Mesendoderm (in vitro differentiated cells): ENCODE measurements at regions not wholly inside any gene's neighbourhood (a gene's known extent, or its start where the extent isn't known, plus 50 kb on each side); places are given as distances from the start of the nearest gene placed in this dataset.
"Not testable (repeated sequence)": the region's sequence is repeated elsewhere in the genome, so short reads cannot be mapped to it uniquely, and the experiment has no call there.

Source experiments
- DNase-seq: peaks from one replicate; pipeline ENCODE4 v3.0.0; 2013
- H2AK5ac ChIP-seq: 2 replicates; pipeline ENCODE4 v1.6.1; 2013; ENCODE audit warnings: low read length, inconsistent platforms
- H2BK120ac ChIP-seq: 2 replicates; pipeline ENCODE4 v1.6.1; 2013; ENCODE audit warnings: low read depth, mild to moderate bottlenecking, low read length, moderate library complexity, mixed read lengths
- H2BK15ac ChIP-seq: replicated peaks from 2 replicates; pipeline ENCODE4 v1.6.1; 2013; ENCODE audit warnings: low read depth, mild to moderate bottlenecking, moderate library complexity
- H2BK5ac ChIP-seq: 2 replicates; pipeline ENCODE4 v1.6.1; 2013; ENCODE audit warnings: low read length, inconsistent platforms
- H3K18ac ChIP-seq: 2 replicates; pipeline ENCODE4 v1.6.1; 2013; ENCODE audit warnings: mild to moderate bottlenecking, low read length, mixed read lengths
- H3K23ac ChIP-seq: one replicate; pipeline ENCODE4 v1.6.1; 2013; ENCODE audit warnings: low read length
- H3K27ac ChIP-seq: 2 replicates; pipeline ENCODE4 v1.5.1; 2013; ENCODE audit warnings: low read depth, mild to moderate bottlenecking, inconsistent platforms, low read length, moderate library complexity
- H3K27me3 ChIP-seq: 2 replicates; pipeline ENCODE4 v1.6.1; 2013; ENCODE audit warnings: low read length, control low read depth, mild to moderate bottlenecking, inconsistent platforms; ENCODE audit not compliant: insufficient read depth, poor library complexity
- H3K36me3 ChIP-seq: 2 replicates; pipeline ENCODE4 v1.6.1; 2013; ENCODE audit warnings: low read length, inconsistent platforms; ENCODE audit not compliant: control insufficient read depth, insufficient read depth
- H3K4ac ChIP-seq: one replicate; pipeline ENCODE4 v1.6.1; 2013; ENCODE audit warnings: low read depth, mild to moderate bottlenecking, low read length, moderate library complexity
- H3K4me1 ChIP-seq: 2 replicates; pipeline ENCODE4 v1.6.1; 2013; ENCODE audit warnings: low read depth, low read length, inconsistent platforms; ENCODE audit not compliant: control insufficient read depth
- H3K4me2 ChIP-seq: 2 replicates; pipeline ENCODE4 v1.6.1; 2013; ENCODE audit warnings: low read length
- H3K4me3 ChIP-seq: 2 replicates; pipeline ENCODE4 v1.5.1; 2013; ENCODE audit warnings: mild to moderate bottlenecking, low read length
- H3K56ac ChIP-seq: one replicate; pipeline ENCODE4 v1.6.1; 2013; ENCODE audit warnings: low read length
- H3K79me1 ChIP-seq: 2 replicates; pipeline ENCODE4 v1.6.1; 2013; ENCODE audit warnings: low read length, inconsistent platforms
- H3K79me2 ChIP-seq: 2 replicates; pipeline ENCODE4 v1.6.1; 2013; ENCODE audit warnings: mild to moderate bottlenecking, low read length; ENCODE audit not compliant: control insufficient read depth, insufficient read depth
- H3K9ac ChIP-seq: 2 replicates; pipeline ENCODE4 v1.6.1; 2013; ENCODE audit warnings: low read length, inconsistent platforms
- H4K5ac ChIP-seq: one replicate; pipeline ENCODE4 v1.6.1; 2013; ENCODE audit warnings: low read length
- H4K8ac ChIP-seq: one replicate; pipeline ENCODE4 v1.6.1; 2013; ENCODE audit warnings: low read depth, mild to moderate bottlenecking, control low read depth, low read length, moderate library complexity
- WGBS: extraction: QIAGEN DNeasy Blood & Tissue Kit; methylation state at CpG from one replicate; pipeline ENCODE4 v1.1.7; 2013; ENCODE audit warnings: low lambda C conversion rate, missing lambda C conversion rate; ENCODE audit not compliant: insufficient coverage; ENCODE audit errors: extremely low coverage; 5-methylcytosine and 5-hydroxymethylcytosine counted together

- Histone ChIP-seq H3K36me3 (no peaks in the 10 kb centered on the region), H3K56ac (no peak overlapping the region), H3K27me3 (no peaks in the 10 kb centered on the region), H4K5ac (no peak overlapping the region), H2BK15ac (no peak overlapping the region), H3K23ac (no peak overlapping the region), H2BK120ac (no peak overlapping the region), H3K79me2 (no peaks in the 10 kb centered on the region), H3K18ac (no peak overlapping the region), H2AK5ac (no peak overlapping the region), H3K27ac (no peak overlapping the region), H4K8ac (no peak overlapping the region), H3K9ac (no peak overlapping the region), H2BK5ac (no peak overlapping the region), H3K4me2 (no peak overlapping the region), H3K79me1 (no peaks in the 10 kb centered on the region), H3K4ac (no peak overlapping the region), H3K4me3 (no peak overlapping the region), H3K4me1 (no peaks in the 10 kb centered on the region)
- DNase-seq, result no peak
- WGBS, result no CpG with 5 or more reads among the region's 9 CpGs
These were observed 680.3 kb upstream of the SOX9 start for GRCh38 chr17:71440513-71440912.

- no peak overlapping the region for H2BK15ac ChIP-seq
- H3K4me2 ChIP-seq, result no peak overlapping the region
- no peak overlapping the region for H3K4ac ChIP-seq
- H3K18ac ChIP-seq, result no peak overlapping the region
- no peak overlapping the region for H4K8ac ChIP-seq
- no peaks in the 10 kb centered on the region for H3K36me3 ChIP-seq
- no peaks in the 10 kb centered on the region for H3K4me1 ChIP-seq
- no peak overlapping the region for H3K23ac ChIP-seq
- no peaks in the 10 kb centered on the region for H3K79me2 ChIP-seq
- H4K5ac ChIP-seq, result no peak overlapping the region
- H3K4me3 ChIP-seq, result no peak overlapping the region
- no peaks in the 10 kb centered on the region for H3K27me3 ChIP-seq
- DNase-seq, result peak; percentile 9
- no peak overlapping the region for H2AK5ac ChIP-seq
- H2BK120ac ChIP-seq, result no peak overlapping the region
- H3K9ac ChIP-seq, result no peak overlapping the region
- WGBS, result no CpG with 5 or more reads among the region's 6 CpGs
- no peak overlapping the region for H3K56ac ChIP-seq
- H3K79me1 ChIP-seq, result no peaks in the 10 kb centered on the region
- H3K27ac ChIP-seq, result no peak overlapping the region
- no peak overlapping the region for H2BK5ac ChIP-seq
These were observed 679.7 kb upstream of the SOX9 start for GRCh38 chr17:71441098-71441497.

GRCh38 chr17:71444078-71444477 is 676.7 kb upstream of the SOX9 start:
- Histone ChIP-seq H4K5ac (no peak overlapping the region), H3K4ac (no peak overlapping the region), H3K4me1 (no peaks in the 10 kb centered on the region), H2AK5ac (no peak overlapping the region), H3K36me3 (no peaks in the 10 kb centered on the region), H3K4me3 (no peak overlapping the region), H3K23ac (no peak overlapping the region), H2BK15ac (no peak overlapping the region), H3K27me3 (no peaks in the 10 kb centered on the region), H4K8ac (no peak overlapping the region), H2BK5ac (no peak overlapping the region), H3K79me1 (no peaks in the 10 kb centered on the region), H3K4me2 (no peak overlapping the region), H3K27ac (no peak overlapping the region), H3K18ac (no peak overlapping the region), H2BK120ac (no peak overlapping the region), H3K56ac (no peak overlapping the region), H3K9ac (no peak overlapping the region), H3K79me2 (no peaks in the 10 kb centered on the region)
- no peak for DNase-seq
- WGBS, result no CpG with 5 or more reads among the region's 4 CpGs

GRCh38 chr17:71446645-71447437 is 674.0 kb upstream of the SOX9 start:
- Histone ChIP-seq H3K4me2 (no peak overlapping the region), H3K18ac (no peak overlapping the region), H3K27me3 (no peaks in the 10 kb centered on the region), H3K56ac (no peak overlapping the region), H3K4me1 (no peaks in the 10 kb centered on the region), H3K79me1 (no peaks in the 10 kb centered on the region), H3K36me3 (no peaks in the 10 kb centered on the region), H3K23ac (no peak overlapping the region), H2BK120ac (no peak overlapping the region), H3K27ac (no peak overlapping the region), H3K79me2 (no peaks in the 10 kb centered on the region), H4K8ac (no peak overlapping the region), H3K4me3 (no peak overlapping the region), H2AK5ac (no peak overlapping the region), H2BK5ac (no peak overlapping the region), H4K5ac (no peak overlapping the region), H3K4ac (no peak overlapping the region), H3K9ac (no peak overlapping the region), H2BK15ac (no peak overlapping the region)
- no peak for DNase-seq
- WGBS, result no CpG with 5 or more reads among the region's 2 CpGs

- no peak for DNase-seq
- H3K4me1 ChIP-seq, result no peaks in the 10 kb centered on the region
These were observed 673.2 kb upstream of the SOX9 start for GRCh38 chr17:71447644-71448043.

GRCh38 chr17:71450657-71451056 is 670.2 kb upstream of the SOX9 start:
- not testable (repeated sequence) for H4K5ac ChIP-seq, H3K56ac ChIP-seq, H3K79me2 ChIP-seq, H3K27me3 ChIP-seq, H3K79me1 ChIP-seq, H3K4me3 ChIP-seq, H2BK15ac ChIP-seq, H2BK5ac ChIP-seq, H3K4me2 ChIP-seq, H4K8ac ChIP-seq, H3K23ac ChIP-seq, H2BK120ac ChIP-seq, H3K9ac ChIP-seq, H3K4me1 ChIP-seq, H2AK5ac ChIP-seq, H3K36me3 ChIP-seq, H3K18ac ChIP-seq, H3K4ac ChIP-seq, DNase-seq, H3K27ac ChIP-seq
- WGBS, result no CpG with 5 or more reads among the region's 2 CpGs

More at GRCh38 chr17:71447644-71448043, 673.2 kb upstream of the SOX9 start:
- Histone ChIP-seq H3K56ac (no peak overlapping the region), H3K9ac (no peak overlapping the region), H2BK15ac (no peak overlapping the region), H3K4me3 (no peak overlapping the region), H3K36me3 (no peaks in the 10 kb centered on the region), H3K4me2 (no peak overlapping the region), H3K27me3 (no peaks in the 10 kb centered on the region), H4K8ac (no peak overlapping the region), H3K4ac (no peak overlapping the region), H3K23ac (no peak overlapping the region), H3K27ac (no peak overlapping the region), H2BK5ac (no peak overlapping the region), H4K5ac (no peak overlapping the region), H3K18ac (no peak overlapping the region), H3K79me1 (no peaks in the 10 kb centered on the region), H3K79me2 (no peaks in the 10 kb centered on the region), H2BK120ac (no peak overlapping the region), H2AK5ac (no peak overlapping the region)
- no CpG with 5 or more reads among the region's 3 CpGs for WGBS
